Esophagus muscularis mucosa (tissue), 4 donors: ENCODE measurements at regions not wholly inside any gene's neighbourhood (a gene's known extent, or its start where the extent isn't known, plus 50 kb on each side); places are given as distances from the start of the nearest gene placed in this dataset.
A peak's percentile ranks its signal among the peaks of the same experiment; 100 is the strongest.

Experiments
- DNase-seq: peaks from one replicate; pipeline ENCODE4 v3.0.0-alpha.2; 2017; ENCODE audit errors: extremely low spot score
- H3K27ac ChIP-seq, 4 donors: fragments of 200-600 bp; sonication (generic); replicated peaks in 1 of 4; 1 replicate in 3 of 4; 2 replicates in 1 of 4; pipeline ENCODE4 v1.5.1; 2016 to 2019; ENCODE audit warnings: mild to moderate bottlenecking in 1 of 4
- H3K27me3 ChIP-seq, 4 donors: fragments of 200-600 bp; sonication (generic); one replicate each; pipeline versions ENCODE4 v1.5.1 to v1.6.0; 2016 to 2019
- H3K36me3 ChIP-seq, 4 donors: fragments of 200-600 bp; sonication (generic); one replicate each; pipeline ENCODE4 v1.5.1; 2016 to 2019
- H3K4me1 ChIP-seq, 4 donors: fragments of 200-600 bp; sonication (generic); one replicate each; pipeline ENCODE4 v1.5.1; 2016 to 2019
- H3K4me3 ChIP-seq, 4 donors: fragments of 200-600 bp; sonication (generic); 1 replicate in 2 of 4; 2 replicates in 2 of 4; pipeline ENCODE4 v1.5.1; 2016 to 2019; ENCODE audit warnings: mild to moderate bottlenecking in 4 of 4, moderate library complexity in 1 of 4
- H3K9me3 ChIP-seq, 4 donors: fragments of 200-600 bp; sonication (generic); 1 replicate in 3 of 4; 2 replicates in 1 of 4; pipeline ENCODE4 v1.5.1; 2016 to 2019
- CTCF ChIP-seq, 3 experiments: fragments of 200-600 bp in 2 of 3; fragments of 450-650 bp in 1 of 3; sonication (generic) in 2 of 3; IDR thresholded peaks; one replicate each; pipeline ENCODE4 v1.5.1; 2017 to 2019; ENCODE audit warnings: antibody characterized with exemption in 3 of 3, mild to moderate bottlenecking in 2 of 3, moderate library complexity in 1 of 3
- EP300 ChIP-seq: sonication (generic); formaldehyde crosslinking; IDR thresholded peaks from one replicate; pipeline ENCODE4 v1.6.1; 2017; ENCODE audit warnings: antibody characterized with exemption
- POLR2A ChIP-seq: fragments of 450-650 bp; IDR thresholded peaks from one replicate; pipeline ENCODE4 v1.6.1; 2017; ENCODE audit warnings: antibody characterized with exemption, moderate library complexity, mild to moderate bottlenecking, low read depth
- POLR2AphosphoS5 ChIP-seq, 2 donors: sonication (generic); formaldehyde crosslinking; IDR thresholded peaks; one replicate each; pipeline ENCODE4 v1.6.1; 2017; ENCODE audit warnings: antibody characterized with exemption in 2 of 2
- WGBS: methylation state at CpG from one replicate; pipeline ENCODE4 v1.1.5; 2018; 5-methylcytosine and 5-hydroxymethylcytosine counted together
- intact Hi-C: fragments of 100-400 bp; cut with DNase I; formaldehyde crosslinking; loops from one replicate; pipeline ENCODE4 v1.15.1; 2023

GRCh38 chr12:91328451-91328850 lies 145.8 kb upstream of the DCN start:
- TF ChIP-seq POLR2AphosphoS5 (IDR thresholded peaks at IDR 0.05) (no peak), CTCF (IDR thresholded peaks at IDR 0.05) (no peak), POLR2A (no peak), EP300 (no peak)
- H3K4me3 ChIP-seq: no peak overlapping the region
- H3K27ac ChIP-seq: no peak overlapping the region
- intact Hi-C loops: loop anchor here (5.0 to 10.0 kb wide), 2 partner anchors 151 to 354 kb away; no protein-coding TSS in a partner anchor
- no peaks in the 10 kb centered on the region for H3K9me3 ChIP-seq
- 93% methylated on average over 3 of the region's 3 CpGs for WGBS
- no peaks in the 10 kb centered on the region for H3K27me3 ChIP-seq
- no peaks in the 10 kb centered on the region for H3K36me3 ChIP-seq
- H3K4me1 ChIP-seq: peaks cover 0 to 9% (median 2%) of the 10 kb centered on the region in 4 donors
- DNase-seq: no peak

DNA sequence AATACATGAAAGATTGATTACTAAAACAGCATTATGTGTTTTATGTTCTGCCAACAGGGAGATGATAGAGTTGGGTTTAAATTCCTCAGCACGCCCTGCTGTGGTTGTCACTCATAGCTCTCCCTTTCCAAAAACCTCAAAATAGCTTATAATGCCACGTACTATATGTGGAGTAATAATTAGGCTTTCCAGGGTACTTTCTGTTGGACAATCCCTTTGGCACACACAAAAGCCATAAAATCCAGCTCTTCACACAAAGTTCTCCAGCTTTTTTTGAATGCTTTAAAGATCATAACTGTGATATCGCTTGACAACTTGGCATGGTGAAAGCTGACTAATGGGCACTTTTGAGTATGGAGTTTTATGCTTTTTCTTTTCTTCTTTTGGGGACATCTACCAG lies 145.3 kb upstream of the DCN start:
- H3K36me3 ChIP-seq: no peaks in the 10 kb centered on the region
- no peak for DNase-seq
- intact Hi-C loops: loop anchor here (5.0 to 10.0 kb wide), 2 partner anchors 151 to 353 kb away; no protein-coding TSS in a partner anchor
- no peaks in the 10 kb centered on the region for H3K9me3 ChIP-seq
- no peaks in the 10 kb centered on the region for H3K27me3 ChIP-seq
- peaks cover 0 to 9% (median 2%) of the 10 kb centered on the region in 4 donors for H3K4me1 ChIP-seq
- WGBS: 41% methylated on average over 3 of the region's 3 CpGs
- no peak for TF ChIP-seq POLR2A
- no peak for TF ChIP-seq EP300
- no peak for TF ChIP-seq CTCF (IDR thresholded peaks at IDR 0.05)
- TF ChIP-seq POLR2AphosphoS5 (IDR thresholded peaks at IDR 0.05): no peak
- H3K4me3 ChIP-seq: no peak overlapping the region
- H3K27ac ChIP-seq: no peak overlapping the region

- Histone ChIP-seq H3K27ac (peak overlapping the region in 3 of 4 donors; percentile 21 to 39 (median 22)), H3K36me3 (no peaks in the 10 kb centered on the region), H3K4me1 (peaks cover 0 to 9% (median 2%) of the 10 kb centered on the region in 4 donors), H3K4me3 (peak overlapping the region in 2 of 4 donors; percentile 3 to 29), H3K9me3 (no peaks in the 10 kb centered on the region), H3K27me3 (no peaks in the 10 kb centered on the region)
- DNase-seq: no peak
- 67% methylated on average over 4 of the region's 4 CpGs for WGBS
- TF ChIP-seq EP300: no peak
- no peak for TF ChIP-seq POLR2A
- TF ChIP-seq POLR2AphosphoS5 (IDR thresholded peaks at IDR 0.05): no peak
- no peak for TF ChIP-seq CTCF (IDR thresholded peaks at IDR 0.05)
- intact Hi-C loops: loop anchor here (5.0 to 10.0 kb wide), 2 partner anchors 150 to 352 kb away; no protein-coding TSS in a partner anchor
Observed at GRCh38 chr12:91327131-91327530, 144.5 kb upstream of the DCN start.

DNA sequence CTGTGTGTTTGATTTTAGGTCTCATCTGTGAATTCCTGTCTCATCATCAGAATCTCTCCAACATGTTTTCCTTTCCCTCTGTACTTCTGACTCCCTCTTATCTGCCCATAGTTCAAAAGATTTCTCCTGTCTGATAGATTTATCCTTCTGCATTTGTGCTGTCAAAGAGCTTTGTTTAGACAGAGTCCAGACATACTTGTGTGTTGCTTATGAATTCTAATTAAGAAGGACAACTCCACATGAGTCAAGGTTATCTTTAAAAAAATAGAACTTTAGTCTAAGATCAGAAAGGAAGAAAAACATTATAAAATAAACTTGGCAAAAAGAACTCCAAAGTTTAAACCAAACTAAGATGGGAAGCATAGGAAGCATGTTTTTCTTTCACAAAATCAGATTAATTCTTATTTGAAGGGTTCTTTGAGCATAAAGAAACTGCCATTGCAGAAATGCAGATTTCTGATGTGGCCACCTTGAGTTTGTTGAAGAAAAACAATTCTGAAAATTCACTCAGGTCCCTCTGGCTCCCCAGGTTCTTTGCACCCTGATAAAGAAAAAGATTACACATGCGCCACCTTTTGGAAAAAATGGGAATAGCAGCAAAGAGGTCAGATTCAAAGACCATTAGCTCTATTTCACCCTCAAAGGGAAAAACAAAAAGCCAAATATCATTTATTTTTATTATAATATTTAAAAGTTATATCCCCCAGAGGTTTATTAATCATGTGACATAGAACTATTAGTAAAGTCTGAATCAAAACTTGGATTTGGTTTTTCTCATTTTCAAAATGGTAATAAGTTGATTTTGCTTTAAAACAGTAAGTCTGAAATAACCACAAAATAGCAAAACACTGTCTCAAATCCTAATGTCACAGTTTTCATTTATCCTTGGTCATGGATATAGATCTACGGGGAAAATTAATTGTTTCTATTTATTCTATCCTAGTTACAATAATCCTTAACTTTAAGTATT lies 143.7 kb upstream of the DCN start:
- Histone ChIP-seq H3K36me3 (no peaks in the 10 kb centered on the region), H3K9me3 (no peaks in the 10 kb centered on the region), H3K4me3 (peak overlapping the region in 1 of 4 donors; percentile 3), H3K4me1 (peaks cover 0 to 9% (median 2%) of the 10 kb centered on the region in 4 donors), H3K27ac (peak overlapping the region in 3 of 4 donors; percentile 21 to 39 (median 22)), H3K27me3 (no peaks in the 10 kb centered on the region)
- no peak for DNase-seq
- TF ChIP-seq POLR2A (no peak), EP300 (no peak), CTCF (IDR thresholded peaks at IDR 0.05) (peak; percentile 70 to 81 (median 78)), POLR2AphosphoS5 (IDR thresholded peaks at IDR 0.05) (no peak)
- WGBS: 47% methylated on average over 2 of the region's 2 CpGs
- intact Hi-C loops: loop anchor here (5.0 to 10.0 kb wide), 2 partner anchors 149 to 352 kb away; no protein-coding TSS in a partner anchor
